NB4 (cell line): ENCODE measurements at regions not wholly inside any gene's neighbourhood (a gene's known extent, or its start where the extent isn't known, plus 50 kb on each side); places are given as distances from the start of the nearest gene placed in this dataset.

Source experiments
- MAX ChIP-seq: IDR thresholded peaks from 2 replicates; pipeline ENCODE4 v1.6.1; 2011; ENCODE audit warnings: low read depth, low read length
- MYC ChIP-seq: IDR thresholded peaks from 2 replicates; pipeline ENCODE4 v1.6.1; 2011; ENCODE audit warnings: low read depth, low read length
- POLR2A ChIP-seq: IDR thresholded peaks from 2 replicates; pipeline ENCODE4 v1.6.1; 2011; ENCODE audit warnings: mild to moderate bottlenecking; ENCODE audit not compliant: insufficient read length; ENCODE audit errors: extremely low read depth
- TF ChIP-seq, protein P1 (sequence below): IDR thresholded peaks from one replicate; pipeline ENCODE4 v1.5.1; 2012; ENCODE audit warnings: low read depth, low read length

GRCh38 chr4:160235771-160236170, 1132.9 kb downstream of the RAPGEF2 start:
- TF ChIP-seq, protein P1, sequence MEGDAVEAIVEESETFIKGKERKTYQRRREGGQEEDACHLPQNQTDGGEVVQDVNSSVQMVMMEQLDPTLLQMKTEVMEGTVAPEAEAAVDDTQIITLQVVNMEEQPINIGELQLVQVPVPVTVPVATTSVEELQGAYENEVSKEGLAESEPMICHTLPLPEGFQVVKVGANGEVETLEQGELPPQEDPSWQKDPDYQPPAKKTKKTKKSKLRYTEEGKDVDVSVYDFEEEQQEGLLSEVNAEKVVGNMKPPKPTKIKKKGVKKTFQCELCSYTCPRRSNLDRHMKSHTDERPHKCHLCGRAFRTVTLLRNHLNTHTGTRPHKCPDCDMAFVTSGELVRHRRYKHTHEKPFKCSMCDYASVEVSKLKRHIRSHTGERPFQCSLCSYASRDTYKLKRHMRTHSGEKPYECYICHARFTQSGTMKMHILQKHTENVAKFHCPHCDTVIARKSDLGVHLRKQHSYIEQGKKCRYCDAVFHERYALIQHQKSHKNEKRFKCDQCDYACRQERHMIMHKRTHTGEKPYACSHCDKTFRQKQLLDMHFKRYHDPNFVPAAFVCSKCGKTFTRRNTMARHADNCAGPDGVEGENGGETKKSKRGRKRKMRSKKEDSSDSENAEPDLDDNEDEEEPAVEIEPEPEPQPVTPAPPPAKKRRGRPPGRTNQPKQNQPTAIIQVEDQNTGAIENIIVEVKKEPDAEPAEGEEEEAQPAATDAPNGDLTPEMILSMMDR: no peak
- TF ChIP-seq MAX (no peak), POLR2A (no peak), MYC (no peak)
